ENCODE measurements at regions not wholly inside any gene's neighbourhood (a gene's known extent, or its start where the extent isn't known, plus 50 kb on each side); places are given as distances from the start of the nearest gene placed in this dataset.

GRCh38 chr2:134178138-134178877, 75.6 kb upstream of the MGAT5 start:
- TF ChIP-seq CTCF (IDR thresholded peaks at IDR 0.05; ENCODE audit: low read length) (no peak), EZH2 (IDR thresholded peaks at IDR 0.05; ENCODE audit: borderline replicate concordance, low read length) (no peak)
